KBM-7 (cell line): ENCODE measurements at regions not wholly inside any gene's neighbourhood (a gene's known extent, or its start where the extent isn't known, plus 50 kb on each side); places are given as distances from the start of the nearest gene placed in this dataset.

Experiments
- DNase-seq: peaks from one replicate; pipeline ENCODE4 v3.0.0-alpha.2; 2015
- in situ Hi-C: fragments of 300-500 bp; cut with MboI; formaldehyde crosslinking; loops from 2 replicates; pipeline ENCODE4 v1.14.3; 2020; ENCODE audit warnings: low sequenced_read_pairs, low pct_unique_long_range_greater_than_20kb, mixed read lengths

GRCh38 chr2:67669766-67670165, 272.6 kb downstream of the ETAA1 start:
- DNase-seq: no peak
- in situ Hi-C loops: no loop called here

DNA sequence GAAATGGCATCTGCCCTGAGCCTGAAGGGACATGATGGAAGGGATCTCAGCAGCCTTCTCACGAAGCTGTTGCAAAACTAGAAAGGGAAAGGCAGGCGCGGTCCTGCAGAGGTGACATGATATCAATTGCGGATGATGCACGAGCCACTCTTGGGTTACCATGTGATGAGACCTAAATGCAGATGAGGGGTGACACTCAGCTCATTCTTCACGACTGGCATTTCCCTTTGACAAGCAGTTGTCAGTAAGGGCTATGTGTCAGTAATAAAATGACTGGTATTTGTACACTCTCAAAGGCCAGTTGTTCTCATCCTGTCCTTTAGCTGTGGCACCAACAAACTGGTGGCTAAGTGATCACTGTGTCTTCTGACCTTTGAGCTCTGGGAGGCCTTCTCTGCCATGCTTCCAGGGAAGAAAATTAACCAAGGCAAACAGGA, 273.6 kb downstream of the ETAA1 start:
- no peak for DNase-seq
- in situ Hi-C loops: no loop called here

DNA sequence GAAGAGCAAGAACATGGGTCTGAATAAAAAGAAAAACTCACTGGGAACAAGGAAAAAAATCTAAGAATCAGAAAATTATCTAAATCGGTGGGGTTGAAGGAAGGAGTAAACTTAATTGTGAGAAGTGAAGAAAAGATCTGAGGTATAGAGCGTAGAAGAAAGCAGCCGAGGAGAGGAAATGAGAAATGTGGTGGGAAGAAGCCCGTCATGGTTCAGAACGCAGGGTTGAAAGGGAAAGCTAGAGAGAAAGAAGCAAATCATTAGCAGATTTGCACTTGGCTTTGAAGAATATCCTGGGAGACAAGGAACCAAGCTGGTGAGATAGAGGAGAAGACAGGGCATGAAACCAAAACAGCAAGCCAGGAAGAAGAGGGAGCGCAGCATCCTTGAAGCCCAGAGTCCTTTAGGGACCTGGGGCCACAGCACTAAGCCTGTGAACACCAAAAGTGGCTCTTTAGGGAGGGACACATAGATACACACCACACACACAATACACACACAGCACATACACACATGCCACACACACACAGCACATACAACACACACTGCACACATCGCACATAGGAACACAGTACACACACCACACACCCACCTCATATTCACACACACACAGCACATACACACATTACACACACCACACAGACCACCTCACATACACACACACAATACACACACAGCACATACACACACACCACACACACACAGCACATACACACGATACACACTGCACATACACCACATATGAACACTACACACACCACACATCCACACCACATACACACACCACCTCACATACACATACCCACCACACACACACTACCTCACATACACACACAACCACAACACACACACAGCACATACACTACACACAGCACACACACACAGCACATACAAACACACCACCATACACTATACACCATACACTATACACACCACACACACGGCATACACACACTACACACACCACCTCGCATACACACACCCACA, 274.6 kb downstream of the ETAA1 start:
- in situ Hi-C loops: no loop called here
- DNase-seq: no peak

- no peak for DNase-seq
- in situ Hi-C loops: no loop called here
Measured at GRCh38 chr2:67674668-67675067, 277.5 kb downstream of the ETAA1 start.

GRCh38 chr2:67684991-67685390, 287.9 kb downstream of the ETAA1 start:
- DNase-seq: no peak
- in situ Hi-C loops: no loop called here

DNA sequence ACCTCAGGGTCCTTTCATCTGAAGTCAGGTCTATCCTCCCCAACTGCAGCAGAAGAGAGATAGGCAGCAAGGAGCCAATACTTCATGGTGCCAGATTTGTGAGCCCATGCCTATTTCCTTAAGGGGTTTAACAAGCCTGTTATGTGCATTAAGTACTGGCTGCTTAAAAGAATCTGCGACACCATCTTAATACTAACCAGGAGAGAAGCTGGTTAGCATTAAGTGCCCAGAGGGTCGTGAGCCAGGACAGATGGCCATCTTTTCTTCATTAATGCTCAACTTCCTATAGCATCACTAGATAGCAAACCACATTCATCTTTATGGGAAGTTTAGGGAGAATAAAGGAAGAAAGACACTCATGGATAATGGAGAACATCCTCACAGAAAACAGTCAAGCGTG, 289.1 kb downstream of the ETAA1 start:
- in situ Hi-C loops: no loop called here

DNA sequence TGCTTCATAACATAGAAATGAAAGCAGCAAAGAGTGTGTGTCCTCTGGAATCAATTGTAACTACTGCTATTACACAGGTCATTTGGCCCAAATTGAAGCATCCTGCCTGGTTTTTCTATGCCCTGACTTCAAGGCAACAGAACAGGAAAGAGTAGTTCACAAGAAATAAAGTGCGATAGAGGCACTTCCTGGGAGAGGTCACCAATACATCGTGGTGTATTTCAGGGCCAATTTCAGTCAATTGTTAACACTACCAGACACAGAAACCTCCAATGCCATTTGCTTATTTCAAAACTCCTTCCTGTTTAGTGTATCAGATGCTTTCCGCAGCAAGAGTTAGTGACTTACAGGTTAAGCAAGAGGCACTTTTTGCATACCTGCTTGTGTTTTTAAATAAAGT, 292.1 kb downstream of the ETAA1 start:
- in situ Hi-C loops: no loop called here
- no peak for DNase-seq

More for the DNA sequence above, 289.1 kb downstream of the ETAA1 start:
- DNase-seq: no peak

- in situ Hi-C loops: no loop called here
- no peak for DNase-seq
Measured at GRCh38 chr2:67689651-67690050, 292.5 kb downstream of the ETAA1 start.

DNA sequence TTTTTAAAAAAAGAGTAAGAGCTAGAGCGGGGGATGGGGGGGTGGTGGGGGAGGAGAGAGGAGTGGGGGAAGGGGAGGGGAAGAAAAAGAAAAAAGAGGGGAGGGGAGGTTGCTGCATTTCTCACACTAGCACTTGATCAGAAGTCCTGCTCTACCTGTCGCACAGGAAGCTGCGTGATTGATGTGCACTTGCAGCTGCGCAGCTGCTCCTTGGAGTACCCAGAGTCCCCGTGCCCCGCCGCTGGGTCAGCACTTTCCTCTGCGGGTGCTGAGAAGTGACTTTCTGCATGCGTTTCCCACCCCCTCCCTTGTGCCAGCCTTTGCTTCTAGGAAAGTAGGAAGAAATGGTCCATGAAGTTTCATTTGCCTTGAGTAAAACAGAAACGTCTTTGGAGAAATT, 297.3 kb downstream of the ETAA1 start:
- no peak for DNase-seq
- in situ Hi-C loops: no loop called here

DNA sequence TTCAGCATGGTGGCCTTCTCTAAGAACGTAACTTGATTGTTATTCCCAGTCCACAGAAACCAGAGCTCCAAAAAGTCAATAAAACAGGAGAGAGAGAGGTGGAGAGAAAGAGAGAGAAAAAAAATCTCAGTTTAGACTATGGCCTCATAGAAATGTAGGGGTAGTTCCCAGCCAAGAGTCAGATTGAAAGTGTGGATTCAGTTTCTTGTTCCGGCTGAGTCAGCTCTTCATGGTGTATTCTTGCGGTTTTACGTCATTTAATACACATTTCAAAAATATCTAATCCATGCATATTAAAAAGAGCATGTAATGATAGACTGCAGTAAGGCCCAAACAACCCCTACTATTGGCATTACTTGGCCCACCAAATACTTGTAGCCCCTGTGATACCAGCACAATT, 303.9 kb downstream of the ETAA1 start:
- no peak for DNase-seq
- in situ Hi-C loops: no loop called here

DNA sequence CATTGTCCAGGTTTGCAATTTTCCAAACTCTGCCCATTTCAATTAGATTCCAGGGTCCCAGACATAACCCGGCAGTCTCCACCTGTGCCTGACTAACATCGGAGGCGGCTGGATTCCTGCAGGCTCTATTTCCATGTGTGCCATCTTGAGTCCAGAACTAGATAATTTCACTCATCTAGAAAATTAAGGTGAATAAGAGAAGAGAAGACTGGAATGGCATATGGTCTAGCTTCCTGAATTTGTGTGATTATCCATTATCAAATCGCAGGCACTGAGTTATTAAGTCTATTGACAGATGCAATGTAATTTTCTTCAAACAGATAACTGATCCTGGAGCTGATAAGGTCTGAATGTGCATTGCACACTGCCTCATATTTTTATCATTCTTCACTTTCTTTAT, 305.2 kb downstream of the ETAA1 start:
- DNase-seq: no peak

GRCh38 chr2:67702937-67703336, 305.8 kb downstream of the ETAA1 start:
- no peak for DNase-seq
- in situ Hi-C loops: no loop called here

More for the DNA sequence above, 305.2 kb downstream of the ETAA1 start:
- in situ Hi-C loops: no loop called here

GRCh38 chr2:67706082-67706481, 308.9 kb downstream of the ETAA1 start:
- DNase-seq: no peak
- in situ Hi-C loops: no loop called here

DNA sequence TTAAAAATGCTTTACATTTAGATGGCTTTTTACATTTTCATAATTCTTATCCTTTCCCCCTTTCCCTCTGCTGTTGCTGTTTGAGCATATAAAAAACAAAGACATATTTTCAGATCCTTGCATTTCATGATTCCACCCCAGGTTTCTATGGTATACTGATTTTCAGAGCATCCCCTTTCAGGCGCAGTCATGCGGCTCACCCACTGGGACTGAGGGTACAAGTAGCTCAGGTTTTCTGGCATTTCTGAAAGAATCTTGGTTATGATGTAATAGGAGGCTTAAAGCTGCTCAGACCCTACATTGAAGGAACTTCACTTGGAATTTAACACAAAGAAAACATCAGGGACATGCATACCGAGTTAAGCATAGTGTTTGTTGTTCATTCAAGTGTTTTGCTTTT, 310.8 kb downstream of the ETAA1 start:
- no peak for DNase-seq
- in situ Hi-C loops: no loop called here

- DNase-seq: no peak
- in situ Hi-C loops: no loop called here
Measured at GRCh38 chr2:67709835-67710234, 312.7 kb downstream of the ETAA1 start.

DNA sequence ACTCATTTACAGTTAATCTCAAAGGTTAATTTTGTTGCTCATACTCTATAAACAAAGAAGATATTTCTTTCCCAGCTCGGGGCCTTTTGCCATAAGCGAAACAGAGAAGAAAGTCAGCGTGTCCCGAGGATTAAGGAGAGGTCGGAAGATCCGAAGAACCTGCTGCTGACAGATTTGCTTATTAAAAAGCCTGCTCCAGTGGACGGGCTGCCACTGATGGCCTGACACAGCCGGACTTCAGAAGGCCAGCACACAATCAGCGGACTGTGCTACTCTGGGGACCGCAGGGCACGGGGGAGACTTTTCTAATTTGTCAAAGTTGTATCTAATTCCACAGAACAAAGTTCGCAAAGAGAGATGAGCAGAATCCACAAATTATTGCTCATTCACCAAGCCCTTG, 315.4 kb downstream of the ETAA1 start:
- DNase-seq: no peak

DNA sequence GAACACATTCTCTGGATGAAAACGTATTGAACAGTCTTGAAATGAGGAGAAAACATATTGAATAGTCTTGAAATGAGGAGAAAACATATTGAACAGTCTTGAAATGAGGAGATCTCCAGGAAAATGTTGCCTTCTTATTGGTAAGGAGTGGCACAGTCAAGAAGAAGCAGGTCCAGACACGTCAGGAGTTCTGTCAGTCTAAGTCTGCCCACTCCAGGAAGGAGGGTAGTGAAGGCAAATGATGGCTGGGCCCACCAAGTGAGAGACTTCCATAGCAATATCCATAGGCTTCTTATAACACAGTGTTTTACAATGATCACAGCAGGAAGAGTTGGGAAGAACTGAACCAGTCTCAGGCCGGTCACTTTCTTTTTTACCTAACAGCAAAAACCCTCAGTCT, 316.2 kb downstream of the ETAA1 start:
- no peak for DNase-seq
- in situ Hi-C loops: no loop called here

More for the DNA sequence above, 315.4 kb downstream of the ETAA1 start:
- in situ Hi-C loops: no loop called here

DNA sequence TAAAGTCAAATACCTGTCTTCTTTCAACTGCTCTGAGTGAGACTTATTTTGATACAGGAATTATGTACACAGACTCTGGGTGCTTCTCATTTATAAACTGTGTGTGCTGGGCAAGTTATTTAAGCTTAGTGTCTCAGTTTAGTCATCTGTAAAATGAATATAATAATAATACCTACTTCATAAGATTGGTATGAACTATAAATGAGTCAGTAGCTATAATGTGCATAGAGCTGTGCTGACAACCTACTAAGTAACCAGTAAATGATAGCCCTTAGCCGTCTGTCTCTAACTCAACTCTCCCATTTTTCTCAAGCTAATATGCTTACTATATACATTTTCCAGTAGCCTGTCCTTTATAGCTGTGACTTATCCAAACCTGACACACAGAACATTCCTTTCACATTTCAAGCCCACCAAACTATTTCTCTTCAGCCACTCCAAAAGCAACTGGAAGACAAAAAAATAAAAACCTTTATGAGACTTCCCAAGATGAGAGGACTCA, 319.8 kb downstream of the ETAA1 start:
- in situ Hi-C loops: no loop called here
- DNase-seq: no peak

- DNase-seq: no peak
- in situ Hi-C loops: no loop called here
Measured at GRCh38 chr2:67717692-67718091, 320.6 kb downstream of the ETAA1 start.

DNA sequence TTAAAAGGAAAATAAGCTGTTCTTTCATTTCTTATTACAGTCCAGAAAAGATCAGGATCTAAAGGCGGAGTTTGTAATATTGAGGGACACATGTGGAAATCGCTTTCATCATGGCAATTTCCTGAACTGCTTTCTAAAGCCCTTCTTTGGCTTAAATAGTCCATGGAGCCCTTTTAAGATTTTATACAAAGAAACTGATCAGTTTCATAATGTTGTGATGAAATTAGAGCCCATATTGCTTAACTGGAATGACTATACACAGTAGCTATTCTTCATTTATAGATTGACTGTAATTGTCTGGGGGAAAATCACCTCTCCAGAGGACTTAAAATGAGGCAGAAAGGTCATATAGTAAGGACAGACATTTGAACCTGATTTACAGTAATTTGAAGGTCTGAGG, 322.2 kb downstream of the ETAA1 start:
- no peak for DNase-seq
- in situ Hi-C loops: no loop called here

DNA sequence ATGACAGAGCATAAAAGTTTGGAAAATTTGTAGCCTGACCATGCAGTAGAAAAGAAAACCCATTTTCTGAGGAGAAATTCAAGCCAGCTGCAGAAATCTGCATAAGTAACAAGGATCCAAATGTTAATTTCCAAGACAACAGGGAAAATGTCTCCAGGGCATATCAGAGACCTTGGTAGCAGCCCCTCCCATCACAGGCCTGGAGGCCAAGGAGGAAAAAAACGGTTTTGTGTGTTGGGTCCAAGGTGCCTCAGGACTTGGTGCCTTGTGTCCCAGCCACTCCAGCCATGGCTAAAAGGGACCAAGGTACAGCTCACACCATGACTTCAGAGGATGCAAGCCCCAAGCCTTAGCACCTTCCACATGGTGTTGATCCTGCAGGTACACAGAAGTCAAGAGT, 324.4 kb downstream of the ETAA1 start:
- DNase-seq: no peak
- in situ Hi-C loops: no loop called here
